Right lobe of liver (tissue), 6 donors: ENCODE measurements at regions not wholly inside any gene's neighbourhood (a gene's known extent, or its start where the extent isn't known, plus 50 kb on each side); places are given as distances from the start of the nearest gene placed in this dataset.
"Not testable (repeated sequence)": the region's sequence is repeated elsewhere in the genome, so short reads cannot be mapped to it uniquely, and the experiment has no call there.

ENCODE experiments used
- ATAC-seq, 4 donors: fragments of 200-7000 bp; cut with Tn5 transposase; one replicate each; pipeline ENCODE4 v1.9.1; 2020; ENCODE audit warnings: mild to moderate bottlenecking in 4 of 4, moderate library complexity in 4 of 4
- DNase-seq, 3 donors: peaks; one replicate each; pipeline ENCODE4 v3.0.0-alpha.2; 2020
- H3K27ac ChIP-seq, 3 donors: fragments of 200-600 bp; one replicate each; pipeline ENCODE4 v1.8.0; 2022
- H3K27me3 ChIP-seq, 2 donors: fragments of 200-600 bp; one replicate each; pipeline ENCODE4 v1.8.0; 2022
- H3K36me3 ChIP-seq, 4 donors: fragments of 200-600 bp; sonication (generic) in 1 of 4; one replicate each; pipeline versions ENCODE4 v1.5.1 to v1.8.0; 2017 to 2022; ENCODE audit warnings: control low read depth in 1 of 4
- H3K4me1 ChIP-seq, 4 donors: fragments of 200-600 bp; sonication (generic) in 1 of 4; one replicate each; pipeline versions ENCODE4 v1.5.1 to v1.8.0; 2017 to 2022; ENCODE audit warnings: control low read depth in 1 of 4
- H3K4me3 ChIP-seq, 3 donors: fragments of 200-600 bp; one replicate each; pipeline ENCODE4 v1.8.0; 2022
- H3K9me3 ChIP-seq, 4 donors: fragments of 200-600 bp; sonication (generic) in 1 of 4; one replicate each; pipeline versions ENCODE4 v1.5.1 to v1.8.0; 2017 to 2022; ENCODE audit warnings: control low read depth in 1 of 4
- CTCF ChIP-seq, 4 donors: fragments of 200-600 bp in 3 of 4; fragments of 450-650 bp in 1 of 4; IDR thresholded peaks; one replicate each; pipeline versions ENCODE4 v1.5.1 to v1.8.0; 2016 to 2022; ENCODE audit warnings: antibody characterized with exemption in 4 of 4, mild to moderate bottlenecking in 2 of 4
- POLR2A ChIP-seq: fragments of 450-650 bp; IDR thresholded peaks from one replicate; pipeline ENCODE4 v1.6.1; 2017; ENCODE audit warnings: antibody characterized with exemption, mild to moderate bottlenecking
- WGBS: methylation state at CpG from one replicate; pipeline ENCODE4 v1.1.6; 2018; ENCODE audit warnings: low coverage, low lambda C conversion rate; ENCODE audit not compliant: insufficient coverage; ENCODE audit errors: missing lambda C conversion rate; 5-methylcytosine and 5-hydroxymethylcytosine counted together
- intact Hi-C, 2 donors: fragments of 100-400 bp; cut with DNase I; formaldehyde crosslinking; loops; one replicate each; pipeline versions ENCODE4 v1.11.2 to v1.14.1; 2022
- donor health status: DM: no; HTN: yes; CAD: no.
- donor health status: DM: no; HTN: no; CAD: no.
- donor health status: DM: no; HTN: no; CAD: no.
- donor health status: DM: no; HTN: yes; CAD: no.
- donor health status: DM: no; HTN: yes; CAD: no.

DNA sequence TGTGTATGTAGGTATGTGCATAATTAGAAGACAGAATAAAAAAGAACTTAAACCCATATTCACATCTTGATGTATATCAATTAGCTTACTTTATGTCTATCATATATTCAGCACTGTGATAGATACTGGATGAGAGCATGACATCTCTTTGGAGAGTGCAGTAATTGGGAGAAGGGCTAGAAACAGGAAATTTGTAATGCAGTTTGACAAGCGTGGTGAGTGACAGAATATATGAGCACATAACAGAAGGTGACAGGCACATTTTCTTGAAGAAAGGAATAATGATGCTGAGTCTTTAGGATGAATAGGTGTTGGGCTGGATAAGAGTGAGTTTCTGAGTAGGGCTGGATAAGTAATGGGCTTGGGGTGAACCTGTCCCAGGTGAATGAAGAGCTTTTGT lies 680.3 kb upstream of the ZNF385D start:
- no peaks in the 10 kb centered on the region for H3K4me1 ChIP-seq
- intact Hi-C loops = no loop called here
- no peaks in the 10 kb centered on the region for H3K9me3 ChIP-seq
- DNase-seq (no peak), ATAC-seq (no peak)
- no peaks in the 10 kb centered on the region for H3K36me3 ChIP-seq
- 56% methylated on average over 1 of the region's 1 CpG for WGBS
- no peaks in the 10 kb centered on the region for H3K27me3 ChIP-seq
- no peak overlapping the region for H3K4me3 ChIP-seq
- H3K27ac ChIP-seq = no peak overlapping the region
- TF ChIP-seq CTCF (IDR thresholded peaks at IDR 0.05) = no peak
- TF ChIP-seq POLR2A = no peak

DNA sequence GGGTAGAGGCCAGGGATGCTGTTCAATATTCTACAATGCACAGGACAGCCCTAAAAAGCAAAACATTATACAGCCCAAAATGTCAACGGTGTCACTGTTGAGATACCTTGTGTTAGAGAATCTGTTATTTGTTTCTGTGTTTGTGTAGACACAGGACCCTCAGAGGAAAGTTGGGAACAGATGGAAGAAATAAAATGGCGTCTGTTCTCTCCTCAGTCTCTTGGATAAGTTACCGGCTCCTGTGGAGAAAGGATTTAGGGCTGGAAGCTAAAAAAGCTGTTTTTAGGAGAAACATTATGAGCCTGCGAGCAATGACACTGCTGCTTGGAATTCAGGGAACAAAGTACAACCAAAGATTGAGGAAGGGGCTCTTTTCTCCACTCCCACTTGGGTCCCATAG lies 688.6 kb upstream of the ZNF385D start:
- no peaks in the 10 kb centered on the region for H3K4me1 ChIP-seq
- TF ChIP-seq CTCF (IDR thresholded peaks at IDR 0.05) (no peak), POLR2A (no peak)
- no peaks in the 10 kb centered on the region for H3K27me3 ChIP-seq
- no peak overlapping the region for H3K27ac ChIP-seq
- ATAC-seq = no peak
- no peaks in the 10 kb centered on the region for H3K36me3 ChIP-seq
- intact Hi-C loops = no loop called here
- DNase-seq = no peak
- no peaks in the 10 kb centered on the region for H3K9me3 ChIP-seq
- WGBS = 32% methylated on average over 3 of the region's 4 CpGs
- no peak overlapping the region for H3K4me3 ChIP-seq

GRCh38 chr3:22441711-22442110 lies 690.7 kb upstream of the ZNF385D start:
- TF ChIP-seq POLR2A = no peak
- no peak for TF ChIP-seq CTCF (IDR thresholded peaks at IDR 0.05)
- 71% methylated on average over 2 of the region's 2 CpGs for WGBS
- no peak for ATAC-seq
- H3K4me1 ChIP-seq = no peaks in the 10 kb centered on the region
- no peaks in the 10 kb centered on the region for H3K36me3 ChIP-seq
- no peaks in the 10 kb centered on the region for H3K9me3 ChIP-seq
- no peak overlapping the region for H3K4me3 ChIP-seq
- intact Hi-C loops = no loop called here
- no peaks in the 10 kb centered on the region for H3K27me3 ChIP-seq
- H3K27ac ChIP-seq = no peak overlapping the region
- no peak for DNase-seq

DNA sequence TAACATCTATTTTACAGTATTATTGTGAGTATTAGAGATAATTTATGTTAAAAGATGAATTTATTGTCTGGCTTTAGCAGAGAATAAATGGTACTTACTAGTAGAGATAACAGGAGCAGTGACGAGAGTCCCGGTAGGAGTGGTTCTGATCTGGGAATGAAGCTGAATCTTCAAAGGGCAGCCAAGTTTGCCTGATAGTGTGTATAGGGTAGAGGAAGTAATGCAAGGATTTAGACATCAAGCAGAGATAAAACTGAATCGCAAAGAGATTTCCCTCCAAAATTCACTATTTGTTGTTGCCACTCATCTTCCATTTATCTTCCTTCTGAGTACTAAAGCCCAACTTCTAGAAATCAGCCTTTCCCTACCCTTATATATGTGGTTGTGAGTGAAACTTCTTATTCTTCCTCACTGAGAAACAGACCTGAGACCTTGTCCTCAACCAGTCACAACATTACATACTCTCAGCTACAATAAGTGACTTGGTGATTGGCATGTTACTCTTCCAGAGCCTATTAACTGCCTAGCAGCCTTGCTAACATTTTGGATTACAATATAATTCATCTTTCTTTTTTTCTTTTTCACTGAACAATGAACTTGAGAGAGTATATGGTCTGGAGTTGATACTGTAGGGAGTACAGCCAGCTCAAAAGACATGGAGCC lies 692.7 kb upstream of the ZNF385D start:
- H3K36me3 ChIP-seq = no peaks in the 10 kb centered on the region
- whole genome bisulfite sequencing = 65% methylated on average over 3 of the region's 3 CpGs
- H3K4me3 ChIP-seq = no peak overlapping the region
- H3K27ac ChIP-seq = no peak overlapping the region
- H3K4me1 ChIP-seq = no peaks in the 10 kb centered on the region
- no peak for ATAC-seq
- no peaks in the 10 kb centered on the region for H3K27me3 ChIP-seq
- intact Hi-C loops = no loop called here
- H3K9me3 ChIP-seq = no peaks in the 10 kb centered on the region
- TF ChIP-seq CTCF (IDR thresholded peaks at IDR 0.05) = no peak
- TF ChIP-seq POLR2A = no peak
- no peak for DNase-seq

GRCh38 chr3:22445336-22445735 lies 694.3 kb upstream of the ZNF385D start:
- WGBS = 78% methylated on average over 1 of the region's 2 CpGs
- H3K27me3 ChIP-seq, H3K36me3 ChIP-seq, ATAC-seq, H3K27ac ChIP-seq, H3K4me3 ChIP-seq, H3K9me3 ChIP-seq, intact Hi-C loops, DNase-seq, H3K4me1 ChIP-seq: not testable (repeated sequence)
